WTC11 (cell line): ENCODE measurements at regions not wholly inside any gene's neighbourhood (a gene's known extent, or its start where the extent isn't known, plus 50 kb on each side); places are given as distances from the start of the nearest gene placed in this dataset.

Experiments
- MYBL2 ChIP-seq: sonication (generic); formaldehyde crosslinking; IDR thresholded peaks from 2 replicates; pipeline ENCODE4 v1.8.1; 2023; ENCODE audit warnings: mild to moderate bottlenecking, moderate library complexity, missing genetic modification reagents
- SMAD3 ChIP-seq: sonication (generic); formaldehyde crosslinking; IDR thresholded peaks from 2 replicates; pipeline ENCODE4 v1.8.0; 2022; ENCODE audit warnings: missing genetic modification reagents, mild to moderate bottlenecking, borderline replicate concordance
- TF ChIP-seq, protein P1 (sequence below): fragments of 200-600 bp; IDR thresholded peaks from 2 replicates; pipeline ENCODE4 v1.8.0; 2022; ENCODE audit warnings: antibody characterized with exemption
- TF ChIP-seq, protein P2 (sequence below): sonication (generic); formaldehyde crosslinking; conservative IDR thresholded peaks from 2 replicates; pipeline ENCODE4 v1.8.1; 2023; ENCODE audit warnings: mild to moderate bottlenecking, low read depth, missing genetic modification reagents, moderate library complexity
- TF ChIP-seq, protein P3 (sequence below): sonication (generic); formaldehyde crosslinking; IDR thresholded peaks from 2 replicates; pipeline ENCODE4 v1.8.1; 2022; ENCODE audit warnings: low read depth, mild to moderate bottlenecking, moderate library complexity, missing genetic modification reagents, borderline replicate concordance
- TF ChIP-seq, protein P4 (sequence below): sonication (generic); formaldehyde crosslinking; IDR thresholded peaks from 2 replicates; pipeline ENCODE4 v1.8.0; 2022; ENCODE audit warnings: mild to moderate bottlenecking, missing genetic modification reagents

DNA sequence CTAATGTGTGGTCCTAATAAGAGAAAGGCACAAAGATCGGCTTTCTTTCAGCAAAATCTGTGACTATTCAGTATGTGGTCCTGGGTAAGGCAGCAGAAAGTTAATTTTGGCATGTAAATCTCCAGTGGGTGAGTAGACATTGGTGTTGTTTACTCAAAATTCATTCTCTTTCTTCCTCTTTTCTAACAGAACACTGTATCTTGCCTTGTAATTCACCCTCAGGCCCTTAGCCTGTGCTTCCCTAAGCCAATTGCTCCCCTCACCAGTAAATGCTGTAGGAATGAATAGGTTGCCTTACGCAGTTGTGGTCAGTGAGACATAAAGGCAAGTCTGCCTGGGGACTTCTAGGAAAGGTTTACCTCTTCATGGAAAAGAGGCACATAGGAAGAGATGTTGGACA, 49.9 kb upstream of the PDE3B start:
- TF ChIP-seq MYBL2 (CRISPR knock-in tag) = no peak
- TF ChIP-seq, protein P1, sequence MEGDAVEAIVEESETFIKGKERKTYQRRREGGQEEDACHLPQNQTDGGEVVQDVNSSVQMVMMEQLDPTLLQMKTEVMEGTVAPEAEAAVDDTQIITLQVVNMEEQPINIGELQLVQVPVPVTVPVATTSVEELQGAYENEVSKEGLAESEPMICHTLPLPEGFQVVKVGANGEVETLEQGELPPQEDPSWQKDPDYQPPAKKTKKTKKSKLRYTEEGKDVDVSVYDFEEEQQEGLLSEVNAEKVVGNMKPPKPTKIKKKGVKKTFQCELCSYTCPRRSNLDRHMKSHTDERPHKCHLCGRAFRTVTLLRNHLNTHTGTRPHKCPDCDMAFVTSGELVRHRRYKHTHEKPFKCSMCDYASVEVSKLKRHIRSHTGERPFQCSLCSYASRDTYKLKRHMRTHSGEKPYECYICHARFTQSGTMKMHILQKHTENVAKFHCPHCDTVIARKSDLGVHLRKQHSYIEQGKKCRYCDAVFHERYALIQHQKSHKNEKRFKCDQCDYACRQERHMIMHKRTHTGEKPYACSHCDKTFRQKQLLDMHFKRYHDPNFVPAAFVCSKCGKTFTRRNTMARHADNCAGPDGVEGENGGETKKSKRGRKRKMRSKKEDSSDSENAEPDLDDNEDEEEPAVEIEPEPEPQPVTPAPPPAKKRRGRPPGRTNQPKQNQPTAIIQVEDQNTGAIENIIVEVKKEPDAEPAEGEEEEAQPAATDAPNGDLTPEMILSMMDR = no peak
- TF ChIP-seq, protein P2, sequence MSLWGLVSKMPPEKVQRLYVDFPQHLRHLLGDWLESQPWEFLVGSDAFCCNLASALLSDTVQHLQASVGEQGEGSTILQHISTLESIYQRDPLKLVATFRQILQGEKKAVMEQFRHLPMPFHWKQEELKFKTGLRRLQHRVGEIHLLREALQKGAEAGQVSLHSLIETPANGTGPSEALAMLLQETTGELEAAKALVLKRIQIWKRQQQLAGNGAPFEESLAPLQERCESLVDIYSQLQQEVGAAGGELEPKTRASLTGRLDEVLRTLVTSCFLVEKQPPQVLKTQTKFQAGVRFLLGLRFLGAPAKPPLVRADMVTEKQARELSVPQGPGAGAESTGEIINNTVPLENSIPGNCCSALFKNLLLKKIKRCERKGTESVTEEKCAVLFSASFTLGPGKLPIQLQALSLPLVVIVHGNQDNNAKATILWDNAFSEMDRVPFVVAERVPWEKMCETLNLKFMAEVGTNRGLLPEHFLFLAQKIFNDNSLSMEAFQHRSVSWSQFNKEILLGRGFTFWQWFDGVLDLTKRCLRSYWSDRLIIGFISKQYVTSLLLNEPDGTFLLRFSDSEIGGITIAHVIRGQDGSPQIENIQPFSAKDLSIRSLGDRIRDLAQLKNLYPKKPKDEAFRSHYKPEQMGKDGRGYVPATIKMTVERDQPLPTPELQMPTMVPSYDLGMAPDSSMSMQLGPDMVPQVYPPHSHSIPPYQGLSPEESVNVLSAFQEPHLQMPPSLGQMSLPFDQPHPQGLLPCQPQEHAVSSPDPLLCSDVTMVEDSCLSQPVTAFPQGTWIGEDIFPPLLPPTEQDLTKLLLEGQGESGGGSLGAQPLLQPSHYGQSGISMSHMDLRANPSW (CRISPR knock-in tag) = no peak
- TF ChIP-seq, protein P3, sequence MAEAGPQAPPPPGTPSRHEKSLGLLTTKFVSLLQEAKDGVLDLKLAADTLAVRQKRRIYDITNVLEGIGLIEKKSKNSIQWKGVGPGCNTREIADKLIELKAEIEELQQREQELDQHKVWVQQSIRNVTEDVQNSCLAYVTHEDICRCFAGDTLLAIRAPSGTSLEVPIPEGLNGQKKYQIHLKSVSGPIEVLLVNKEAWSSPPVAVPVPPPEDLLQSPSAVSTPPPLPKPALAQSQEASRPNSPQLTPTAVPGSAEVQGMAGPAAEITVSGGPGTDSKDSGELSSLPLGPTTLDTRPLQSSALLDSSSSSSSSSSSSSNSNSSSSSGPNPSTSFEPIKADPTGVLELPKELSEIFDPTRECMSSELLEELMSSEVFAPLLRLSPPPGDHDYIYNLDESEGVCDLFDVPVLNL (CRISPR knock-in tag) = no peak
- TF ChIP-seq, protein P4, sequence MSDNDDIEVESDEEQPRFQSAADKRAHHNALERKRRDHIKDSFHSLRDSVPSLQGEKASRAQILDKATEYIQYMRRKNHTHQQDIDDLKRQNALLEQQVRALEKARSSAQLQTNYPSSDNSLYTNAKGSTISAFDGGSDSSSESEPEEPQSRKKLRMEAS (CRISPR knock-in tag) = no peak
- no peak for TF ChIP-seq SMAD3 (CRISPR knock-in tag)
